Effector CD4-positive, alpha-beta T cell (primary cell): ENCODE measurements at regions not wholly inside any gene's neighbourhood (a gene's known extent, or its start where the extent isn't known, plus 50 kb on each side); places are given as distances from the start of the nearest gene placed in this dataset.
"Not testable (repeated sequence)": the region's sequence is repeated elsewhere in the genome, so short reads cannot be mapped to it uniquely, and the experiment has no call there.

Experiments used
- DNase-seq: peaks from one replicate; pipeline ENCODE4 v3.0.0-alpha.2; 2020

DNA sequence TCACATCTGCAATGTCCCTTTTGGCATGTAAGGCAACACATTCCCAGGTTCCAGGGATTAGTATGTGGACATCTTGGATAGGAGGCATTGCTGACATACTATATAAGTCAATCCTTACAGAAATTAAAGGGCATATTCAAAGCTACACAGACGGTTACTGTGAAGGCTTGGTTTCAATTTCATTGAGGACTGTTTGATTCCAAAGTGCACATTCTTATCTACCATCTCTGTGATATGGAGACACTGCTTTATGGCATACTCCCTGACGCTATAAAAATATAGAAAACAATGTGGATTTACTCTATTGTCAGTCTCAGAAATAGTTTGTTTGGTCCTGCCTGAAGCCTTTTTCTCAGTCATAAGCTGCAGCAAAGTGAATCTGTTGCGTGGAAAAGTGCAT, 1486.7 kb downstream of the FAM181B start:
- no peak for DNase-seq

DNA sequence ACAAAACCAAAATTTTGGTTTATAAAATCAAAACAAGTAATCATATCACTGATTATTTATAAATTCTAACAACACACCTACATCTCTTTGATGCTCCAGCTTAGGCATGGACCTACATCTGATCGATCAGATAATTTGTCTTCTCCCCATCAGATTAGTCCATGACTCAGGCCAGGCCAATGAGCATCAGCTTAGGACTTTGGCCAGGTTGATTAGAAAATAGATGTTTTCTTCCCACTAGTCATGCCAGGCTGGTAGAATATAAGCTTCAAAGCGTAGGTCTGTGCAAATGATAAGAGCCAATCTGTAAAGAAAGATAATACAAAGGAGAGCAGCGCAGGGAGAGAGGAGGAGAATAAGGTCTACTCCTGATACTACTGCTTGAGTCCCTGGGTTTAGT, 1487.9 kb downstream of the FAM181B start:
- no peak for DNase-seq

DNA sequence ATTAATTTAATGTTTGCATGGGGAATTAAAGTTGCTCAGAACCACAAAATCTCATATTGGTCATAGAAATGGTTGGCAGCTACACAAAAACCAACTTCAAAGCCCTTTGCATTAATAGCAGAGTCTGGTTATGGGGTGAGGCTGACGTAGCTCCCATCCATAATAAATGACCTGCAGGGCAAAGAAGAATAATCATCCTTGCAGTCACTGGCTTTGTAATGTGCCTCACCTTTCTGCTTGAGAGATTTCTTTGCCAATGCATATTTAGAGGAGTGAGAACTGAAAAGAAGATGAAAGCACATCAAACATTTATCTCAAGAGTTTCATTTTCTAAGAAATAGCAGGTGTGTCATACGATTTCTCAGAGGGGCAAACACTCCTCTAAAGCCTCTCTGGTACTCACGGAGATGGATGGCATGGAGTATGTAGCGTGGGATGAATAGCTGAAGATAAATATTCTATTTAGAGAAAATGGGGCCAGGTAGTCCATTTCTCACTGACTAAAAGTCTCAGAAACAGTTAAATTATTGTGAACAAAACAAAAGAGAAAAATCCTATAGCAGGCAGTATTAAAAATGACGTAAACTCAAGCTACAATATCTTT, 1491.9 kb downstream of the FAM181B start:
- DNase-seq, result no peak

DNA sequence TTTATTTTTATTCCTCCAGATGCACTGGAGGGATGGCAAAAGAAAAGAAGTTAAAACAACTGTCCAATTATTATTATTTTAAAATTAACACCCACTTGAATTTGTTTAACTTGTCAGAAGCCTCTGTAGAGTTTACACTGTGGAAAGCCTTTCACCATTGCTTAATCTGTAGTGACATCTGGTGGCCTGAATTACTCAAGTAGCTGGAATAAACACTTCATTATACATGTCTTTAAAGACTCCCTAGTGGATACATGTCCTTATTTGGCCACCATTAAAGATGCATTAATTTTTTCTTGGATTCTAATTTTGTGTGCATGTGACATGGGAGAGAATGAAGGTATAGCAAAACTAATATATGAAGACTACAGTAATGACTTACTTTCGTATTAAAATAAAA, 1496.5 kb downstream of the FAM181B start:
- DNase-seq, result no peak

DNA sequence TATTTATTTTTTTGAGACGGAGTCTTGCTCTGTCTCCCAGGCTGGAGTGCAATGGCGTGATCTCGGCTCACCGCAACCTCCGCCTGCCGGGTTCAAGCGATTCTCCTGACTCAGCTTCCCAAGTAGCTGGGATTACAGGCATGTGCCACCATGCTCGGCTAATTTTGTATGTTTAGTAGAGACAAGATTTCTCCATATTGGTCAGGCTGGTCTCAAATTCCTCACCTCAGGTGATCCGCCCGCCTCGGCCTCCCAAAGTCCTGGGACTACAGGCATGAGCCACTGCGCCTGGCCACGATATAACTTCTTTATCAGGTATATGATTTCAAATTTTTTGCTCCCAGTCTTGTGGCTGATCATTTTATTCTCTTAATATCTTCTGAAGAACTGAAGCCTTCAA, 1506.3 kb downstream of the FAM181B start:
- DNase-seq, result not testable (repeated sequence)

DNA sequence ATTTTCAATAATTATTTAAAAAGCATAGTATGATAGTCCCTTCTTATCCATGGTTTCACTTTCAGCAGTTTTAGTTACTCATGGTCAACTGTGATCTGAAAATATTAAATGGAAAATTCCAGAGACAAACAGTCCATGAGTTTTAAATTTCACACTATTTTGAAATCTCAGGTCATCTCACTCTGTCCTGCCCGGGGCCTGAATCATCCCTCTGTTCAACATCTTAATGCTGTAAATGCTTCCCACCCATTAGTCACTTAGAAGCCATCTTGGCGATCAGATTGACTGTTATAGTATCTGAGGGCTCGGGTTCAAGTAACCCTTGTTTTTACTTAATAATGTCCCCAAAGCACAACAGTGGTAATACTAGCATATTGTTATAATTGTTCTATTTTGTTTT, 1509.3 kb downstream of the FAM181B start:
- no peak for DNase-seq

DNA sequence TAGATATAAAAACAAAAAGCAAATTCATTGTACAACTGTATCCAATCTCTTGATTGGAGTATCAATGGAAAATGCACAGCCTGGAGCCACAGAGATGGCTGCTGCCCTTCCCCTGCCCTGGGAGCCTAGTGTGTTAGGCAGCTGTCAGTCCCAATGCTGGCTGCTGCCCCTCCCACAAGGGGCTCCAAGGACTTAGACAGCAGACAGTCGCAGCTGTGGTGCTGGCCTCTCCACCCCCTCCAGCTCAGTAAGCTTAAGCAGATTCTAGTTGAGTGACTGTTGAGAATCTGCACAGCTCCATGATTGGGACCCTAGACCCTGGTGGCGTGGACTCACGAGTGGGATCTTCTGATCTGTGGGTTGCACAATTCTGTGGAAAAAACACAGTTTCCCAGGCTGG, 1511.2 kb downstream of the FAM181B start:
- no peak for DNase-seq

DNA sequence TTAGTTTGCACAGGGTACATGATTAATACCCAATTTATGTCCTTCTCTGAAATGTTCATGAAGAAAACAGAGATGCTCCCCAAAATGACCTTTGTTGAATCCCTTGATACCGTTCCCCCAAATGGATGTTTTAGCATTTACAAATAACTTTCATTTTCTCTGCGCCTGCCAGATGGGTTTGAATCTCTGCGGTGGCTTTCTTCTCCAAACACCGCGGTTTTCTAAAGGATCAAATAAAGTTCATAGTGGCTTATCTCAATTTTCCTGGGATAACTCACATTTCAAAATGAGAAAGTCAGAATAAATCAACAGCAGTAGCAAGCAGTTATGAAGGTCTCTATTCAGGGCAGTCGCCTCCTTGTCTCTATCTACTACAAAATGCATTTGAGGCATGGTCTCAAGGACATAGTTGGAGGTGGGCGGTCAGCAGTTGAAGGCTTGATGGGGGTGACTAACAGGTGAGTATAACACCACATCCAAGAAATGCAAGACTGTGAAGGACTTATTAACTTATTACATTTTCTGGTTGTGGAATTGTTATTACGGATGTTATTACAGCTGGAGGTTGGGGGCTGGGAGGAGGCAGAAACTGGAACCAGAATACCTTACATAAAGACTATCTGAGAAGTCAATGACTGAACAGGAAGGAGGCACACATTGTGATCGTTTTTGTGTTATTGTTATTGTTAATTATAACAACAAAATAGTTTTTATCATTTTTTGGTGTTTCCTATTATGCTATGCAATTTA, 1513.3 kb downstream of the FAM181B start:
- no peak for DNase-seq

DNA sequence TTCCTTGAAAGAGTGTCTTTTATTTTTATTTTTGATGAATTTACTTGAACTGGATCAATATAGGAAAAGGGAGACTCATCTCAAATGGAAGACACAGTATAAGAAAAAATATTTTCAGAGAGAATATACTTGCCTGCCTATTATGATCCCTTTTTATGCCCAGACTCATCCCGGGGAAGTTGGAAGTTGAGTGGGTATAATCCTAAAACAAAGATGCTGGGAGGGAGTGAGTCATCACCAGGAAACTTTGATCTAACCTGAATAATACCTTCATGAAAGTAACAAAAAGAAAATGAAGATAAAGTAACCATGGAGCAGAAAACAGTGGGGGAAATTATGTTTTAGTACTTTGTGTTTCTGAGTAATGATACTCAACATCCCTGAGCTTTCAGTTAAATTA, 1514.0 kb downstream of the FAM181B start:
- no peak for DNase-seq

DNA sequence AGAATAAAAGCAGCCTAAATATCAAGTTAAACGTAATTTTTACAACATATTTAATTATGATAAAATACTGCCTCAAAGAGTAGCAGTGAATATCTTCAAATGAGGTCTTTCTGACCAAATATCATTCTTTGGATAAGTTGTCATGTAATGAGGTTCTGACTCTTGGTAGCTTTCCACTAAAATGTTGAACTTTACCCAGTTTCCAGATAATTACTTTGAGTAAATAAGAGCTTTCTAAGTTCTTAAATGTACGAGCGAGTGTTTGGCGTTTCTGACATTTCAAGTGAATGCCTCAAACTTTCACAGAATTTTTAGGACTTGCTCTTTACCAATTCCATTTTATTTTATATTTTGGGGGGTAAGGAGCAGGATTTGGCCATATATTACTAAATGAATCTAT, 1515.2 kb downstream of the FAM181B start:
- no peak for DNase-seq

DNA sequence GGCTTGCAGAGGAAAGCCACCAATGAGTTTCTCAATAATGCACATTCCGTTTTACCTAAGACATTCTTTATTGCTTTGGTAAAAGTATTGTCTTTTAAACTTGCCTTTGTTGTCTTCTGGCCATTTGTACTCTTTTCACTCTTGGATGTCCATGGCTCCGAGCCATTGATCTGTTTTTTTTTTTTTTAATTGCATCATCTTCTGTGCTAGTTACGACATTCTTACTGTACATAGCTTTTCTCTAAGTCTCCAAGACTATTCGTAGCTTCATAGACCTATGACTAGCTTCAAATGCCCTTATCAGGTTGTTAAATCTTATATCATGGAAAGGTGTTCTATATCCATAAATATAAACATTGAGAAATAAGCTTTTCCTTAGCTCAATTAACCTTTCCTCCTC, 1522.6 kb downstream of the FAM181B start:
- DNase-seq, result no peak

DNA sequence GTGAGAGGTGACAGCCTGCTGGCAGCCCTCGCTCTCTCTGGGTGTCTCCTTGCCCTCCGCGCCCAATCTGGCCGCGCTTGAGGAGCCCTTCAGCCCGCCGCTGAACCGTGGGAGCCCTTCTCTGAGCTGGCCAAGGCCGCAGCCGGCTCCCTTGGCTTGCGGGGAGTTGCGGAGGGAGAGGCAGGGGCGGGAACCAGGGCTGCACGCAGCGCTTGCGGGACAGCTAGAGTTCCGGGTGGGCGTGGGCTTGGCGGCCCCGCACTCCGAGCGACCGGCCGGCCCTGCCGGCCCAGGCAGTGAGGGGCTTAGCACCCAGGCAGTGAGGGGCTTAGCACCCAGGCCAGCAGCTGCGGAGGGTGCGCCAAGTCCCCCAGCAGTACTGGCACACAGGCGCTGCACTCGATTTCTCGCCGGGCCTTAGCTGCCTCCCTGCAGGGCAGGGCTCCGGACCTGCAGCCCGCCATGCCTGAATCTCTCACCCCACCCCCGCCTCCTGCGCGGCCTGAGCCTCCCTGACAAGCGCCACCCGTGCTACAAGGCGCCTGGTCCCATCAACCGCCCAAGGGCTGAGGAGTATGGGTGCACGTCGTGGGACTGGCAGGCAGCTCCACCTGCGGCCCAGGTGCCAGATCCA, 1526.1 kb downstream of the FAM181B start:
- DNase-seq, result no peak

DNA sequence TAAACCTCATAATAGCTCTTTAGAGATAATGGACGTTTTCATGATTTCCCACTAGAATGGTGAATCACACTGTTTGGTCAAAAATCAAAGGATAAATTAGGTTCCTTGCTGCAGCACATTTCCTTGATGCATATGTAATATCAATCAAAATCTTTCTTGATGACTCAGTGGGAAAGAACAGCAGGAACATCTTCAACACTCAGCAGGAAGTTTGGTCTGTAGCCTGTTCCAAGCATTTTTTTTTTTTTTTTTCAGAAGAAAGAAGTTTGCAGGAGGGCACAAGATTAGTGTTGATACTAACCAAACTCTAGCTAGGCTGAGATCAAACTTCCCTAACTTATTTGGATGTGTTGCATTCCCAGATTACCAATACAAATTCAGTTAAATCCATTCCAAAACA, 1529.8 kb downstream of the FAM181B start:
- DNase-seq, result no peak

DNA sequence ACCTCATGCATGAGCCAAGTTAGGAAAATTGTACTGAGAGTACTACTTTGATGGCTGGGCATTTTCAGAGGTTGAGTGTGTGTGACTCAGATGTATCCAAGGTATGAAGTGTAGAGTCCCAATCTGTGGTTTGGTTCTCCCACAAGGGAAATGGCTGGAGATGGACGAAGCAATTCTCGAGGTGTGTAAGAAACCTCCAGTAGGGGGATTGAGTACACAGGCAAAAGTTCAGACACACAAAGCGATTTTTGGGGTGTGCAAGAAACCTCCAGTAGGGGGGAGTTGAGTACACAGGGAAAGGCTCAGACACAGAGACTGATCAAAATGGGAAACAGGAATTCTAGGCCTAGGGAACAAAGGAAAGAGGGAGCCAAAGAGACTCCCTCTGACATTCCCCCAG, 1536.3 kb downstream of the FAM181B start:
- no peak for DNase-seq

DNA sequence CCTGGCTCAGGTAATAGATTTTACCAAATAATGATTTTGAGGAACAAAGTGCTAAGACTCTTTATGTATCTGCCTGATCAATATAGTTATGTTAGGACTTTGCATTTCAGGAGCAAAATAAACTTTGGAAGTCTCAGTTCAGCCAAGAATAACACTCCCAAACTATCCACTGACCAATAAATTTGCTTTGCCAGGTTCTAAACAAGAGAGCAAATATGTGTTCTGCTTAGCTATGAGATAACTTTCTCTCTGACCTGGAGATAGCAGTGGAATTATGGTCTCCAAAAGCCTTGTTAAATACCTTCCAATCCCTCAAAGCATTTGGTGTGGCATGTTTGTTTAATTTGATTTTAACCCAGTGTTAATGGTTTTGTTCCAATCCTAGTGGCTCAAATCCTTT, 1541.1 kb downstream of the FAM181B start:
- no peak for DNase-seq

DNA sequence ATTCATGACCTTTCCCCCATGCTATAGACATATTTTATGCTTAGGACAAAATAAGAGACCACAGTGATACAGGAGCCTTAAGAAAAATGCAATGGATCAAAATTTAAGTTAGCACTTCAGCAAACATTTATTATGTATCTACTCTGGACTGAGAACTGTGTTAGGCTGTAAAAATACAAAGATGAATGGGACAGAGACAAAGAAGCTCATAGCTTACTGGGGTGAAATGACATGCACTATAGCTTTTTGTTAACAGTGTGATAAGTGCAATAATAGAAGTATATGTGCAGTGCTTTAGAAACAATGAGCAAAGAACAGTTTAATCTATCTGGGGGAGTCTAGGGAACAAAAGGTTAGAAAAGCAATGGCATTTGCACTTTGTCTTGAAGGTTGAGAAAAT, 1543.1 kb downstream of the FAM181B start:
- DNase-seq, result no peak

DNA sequence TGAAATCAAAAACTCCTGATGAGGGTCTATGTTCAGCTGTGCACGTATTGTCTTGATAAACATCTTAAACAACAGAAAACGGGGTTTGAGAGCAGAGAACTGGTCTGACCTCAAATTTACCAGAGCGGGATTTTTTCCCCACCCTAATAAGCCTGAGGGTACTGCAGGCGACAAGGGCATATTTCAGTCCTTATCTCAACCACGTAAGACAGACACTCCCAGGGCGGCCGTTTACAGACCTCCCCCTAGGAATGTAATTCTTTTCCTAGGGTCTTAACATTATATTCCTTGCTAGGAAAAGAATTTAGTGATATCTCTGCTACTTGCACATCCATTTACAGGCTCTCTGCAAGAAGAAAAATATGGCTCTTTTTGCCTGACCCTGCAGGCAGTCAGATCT, 1546.6 kb downstream of the FAM181B start:
- not testable (repeated sequence) for DNase-seq

DNA sequence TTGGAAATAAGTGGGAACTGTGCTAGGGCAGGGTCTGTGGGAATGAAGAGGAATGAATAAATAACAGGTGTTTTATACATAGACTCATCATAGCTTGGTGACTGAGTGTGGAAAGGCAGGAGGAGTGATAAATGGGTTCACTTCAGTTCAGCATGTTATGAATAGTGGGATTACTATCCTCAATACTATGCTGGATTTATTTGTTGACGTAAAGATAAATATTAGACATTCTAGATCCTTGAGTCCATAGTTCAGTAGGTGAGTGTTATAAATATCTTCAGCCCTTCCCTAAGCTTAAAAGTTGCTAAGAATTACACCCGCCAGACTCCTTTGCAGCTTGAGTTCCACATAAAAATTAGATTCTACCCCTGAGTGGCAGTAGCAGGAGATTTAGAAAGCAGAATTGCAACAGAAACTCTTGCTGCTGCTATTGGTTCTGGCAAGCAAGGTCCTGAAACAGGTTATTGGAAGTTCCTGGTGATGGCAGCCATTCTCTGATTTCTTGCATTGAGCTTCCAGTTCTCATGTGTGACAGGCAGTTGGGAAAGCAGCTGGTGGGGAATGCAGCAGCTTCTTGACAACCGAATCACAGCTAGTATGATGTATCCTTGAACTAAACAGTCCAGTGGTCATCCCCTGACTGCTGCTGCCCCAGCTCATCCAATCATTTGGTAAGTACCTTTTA, 1558.9 kb downstream of the FAM181B start:
- no peak for DNase-seq

DNA sequence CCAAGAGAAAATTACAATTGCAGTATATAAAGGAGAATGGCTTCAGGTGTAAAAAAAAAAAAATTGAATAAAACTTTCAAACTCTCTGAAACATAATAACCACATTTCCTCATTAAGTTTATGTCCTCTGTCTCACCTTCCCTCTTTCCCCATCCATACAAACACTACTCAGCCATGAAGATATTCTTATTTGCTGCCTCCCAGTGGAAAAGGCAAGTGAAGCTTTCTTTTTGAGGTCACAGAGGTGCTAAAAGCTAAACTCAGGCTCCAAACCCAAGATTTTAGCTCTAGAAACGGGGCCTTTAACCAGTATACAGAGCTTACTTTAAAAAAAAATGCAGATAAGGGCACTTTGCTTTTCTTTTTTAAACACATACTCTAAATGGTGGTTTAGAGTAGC, 1568.5 kb downstream of the FAM181B start:
- no peak for DNase-seq

DNA sequence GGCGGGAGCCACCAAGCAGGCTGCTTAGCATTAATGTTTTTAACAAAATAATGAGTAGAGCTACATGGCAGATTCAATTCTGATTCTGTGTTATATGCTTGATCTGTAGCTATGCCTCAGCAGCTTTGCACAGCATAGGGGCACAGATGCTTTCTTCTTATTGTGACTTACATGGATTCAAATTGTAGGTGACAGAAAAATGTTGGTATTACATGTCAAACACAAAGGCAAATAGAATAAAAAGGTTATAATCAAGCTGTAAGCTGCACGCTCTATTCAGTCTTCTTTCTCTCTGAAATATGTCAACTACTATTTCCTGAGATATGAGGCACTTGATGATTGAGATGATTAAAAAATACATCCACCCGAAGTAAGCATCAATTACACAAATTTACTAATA, 1573.8 kb downstream of the FAM181B start:
- DNase-seq, result no peak

DNA sequence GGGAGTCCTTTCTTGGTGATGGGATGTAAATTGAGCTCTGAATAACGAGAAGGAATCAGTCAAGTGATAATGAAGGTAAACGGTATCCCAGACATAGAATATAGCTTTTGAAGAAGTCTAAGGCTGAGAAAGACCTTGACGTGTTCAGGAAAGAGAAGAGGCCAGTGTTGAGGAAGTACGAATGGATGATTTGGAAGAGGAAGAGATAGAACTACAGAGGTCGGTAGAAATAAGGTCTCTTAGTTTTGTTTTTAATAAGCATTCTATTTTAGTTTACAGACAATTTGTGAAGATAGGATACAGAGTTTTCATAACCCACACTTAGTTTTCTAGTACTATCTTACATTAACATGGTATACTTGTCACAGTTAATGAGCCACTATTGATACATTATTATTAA, 1598.1 kb downstream of the FAM181B start:
- no peak for DNase-seq

DNA sequence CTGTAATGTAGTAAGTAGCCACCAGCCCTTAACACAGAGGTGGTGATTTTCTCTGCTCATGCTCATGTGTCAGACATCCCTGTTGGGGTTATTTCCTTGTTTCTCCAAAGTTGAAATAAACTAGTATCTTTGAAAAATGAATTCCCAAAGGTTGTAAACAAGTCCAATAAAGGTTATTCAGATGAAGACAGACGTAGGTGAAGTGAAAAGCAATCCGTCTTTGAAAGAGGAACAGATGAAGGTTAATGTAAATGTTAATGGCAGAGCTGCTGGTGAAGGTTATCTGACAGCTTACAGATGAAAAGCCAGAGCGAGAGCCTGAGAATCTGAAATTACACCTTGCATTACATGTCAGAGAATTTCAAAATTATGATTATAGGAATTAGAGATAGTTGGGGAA, 1604.0 kb downstream of the FAM181B start:
- DNase-seq, result no peak

DNA sequence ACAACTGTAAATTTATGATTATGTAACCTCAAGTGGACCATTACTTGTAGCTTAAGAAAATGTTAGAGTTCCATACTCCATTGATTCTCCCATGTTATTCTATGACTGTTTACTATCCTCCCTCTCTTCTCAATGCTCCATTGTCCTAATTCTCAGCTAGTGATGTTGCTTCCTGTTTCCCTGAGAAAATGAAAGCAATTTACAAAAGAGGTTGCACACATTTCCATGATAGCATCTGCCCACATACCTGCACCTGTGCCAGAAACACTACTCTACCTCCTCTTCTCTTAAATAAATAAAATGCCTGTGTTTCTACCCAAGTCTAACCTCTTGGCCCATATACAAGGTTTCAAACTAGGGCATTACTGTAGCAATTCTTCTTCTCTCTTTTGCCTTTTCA, 1620.9 kb downstream of the FAM181B start:
- DNase-seq, result no peak

DNA sequence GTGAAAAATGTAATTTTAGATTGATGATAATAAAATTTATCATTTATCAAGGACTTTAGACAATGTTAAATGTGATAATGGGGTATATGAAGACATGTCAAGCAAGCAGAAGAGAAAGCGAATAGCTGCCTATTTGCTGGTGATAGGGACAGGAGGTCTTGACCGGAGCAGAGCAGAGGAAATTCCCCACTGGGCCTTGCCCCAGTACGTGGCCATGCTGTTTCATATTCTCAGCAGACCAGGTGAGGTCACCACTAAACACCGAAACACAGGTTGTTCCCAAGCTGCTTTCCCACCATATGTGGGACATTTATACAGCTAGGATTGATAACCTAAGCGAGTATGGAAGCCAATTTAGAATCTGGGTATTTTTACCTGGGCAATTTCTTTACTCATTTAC, 1629.6 kb downstream of the FAM181B start:
- no peak for DNase-seq
